Nucleus accumbens (tissue), 56 donors: ENCODE measurements at regions not wholly inside any gene's neighbourhood (a gene's known extent, or its start where the extent isn't known, plus 50 kb on each side); places are given as distances from the start of the nearest gene placed in this dataset.

Experiments used
- DNase-seq, 56 donors: peaks; one replicate each; lab custom pipeline; 2025; lab: John Stamatoyannopoulos, UW

- DNase-seq: no peak
These were observed 843.7 kb upstream of the WWC1 start for GRCh38 chr5:167447466-167448375.

- no peak for DNase-seq
These were observed 843.1 kb upstream of the WWC1 start for GRCh38 chr5:167448376-167448775.

- DNase-seq: no peak
These were observed 840.4 kb upstream of the WWC1 start for GRCh38 chr5:167451076-167451475.

GRCh38 chr5:167452136-167452535 is 839.3 kb upstream of the WWC1 start:
- no peak for DNase-seq

- DNase-seq: no peak
These were observed 838.0 kb upstream of the WWC1 start for GRCh38 chr5:167453246-167454030.

GRCh38 chr5:167458412-167458811 is 833.0 kb upstream of the WWC1 start:
- no peak for DNase-seq

- no peak for DNase-seq
These were observed 830.9 kb upstream of the WWC1 start for GRCh38 chr5:167460449-167461020.

GRCh38 chr5:167463939-167464338 is 827.5 kb upstream of the WWC1 start:
- no peak for DNase-seq

GRCh38 chr5:167466992-167467391 is 824.5 kb upstream of the WWC1 start:
- DNase-seq: no peak

- no peak for DNase-seq
These were observed 818.8 kb upstream of the WWC1 start for GRCh38 chr5:167472566-167473108.

GRCh38 chr5:167478188-167478587 is 813.3 kb upstream of the WWC1 start:
- no peak for DNase-seq

GRCh38 chr5:167479779-167480178 is 811.7 kb upstream of the WWC1 start:
- no peak for DNase-seq

- no peak for DNase-seq
These were observed 810.1 kb upstream of the WWC1 start for GRCh38 chr5:167481345-167481744.

GRCh38 chr5:167482555-167482954 is 808.9 kb upstream of the WWC1 start:
- DNase-seq: no peak

GRCh38 chr5:167485061-167485774 is 806.2 kb upstream of the WWC1 start:
- DNase-seq: no peak

GRCh38 chr5:167488371-167488770 is 803.1 kb upstream of the WWC1 start:
- no peak for DNase-seq

GRCh38 chr5:167489202-167489601 is 802.2 kb upstream of the WWC1 start:
- DNase-seq: no peak

- DNase-seq: no peak
These were observed 787.3 kb upstream of the WWC1 start for GRCh38 chr5:167503926-167504720.

GRCh38 chr5:167507463-167508233 is 783.8 kb upstream of the WWC1 start:
- DNase-seq: peak in 1 of 56 donors; percentile 3
